ENCODE measurements at regions not wholly inside any gene's neighbourhood (a gene's known extent, or its start where the extent isn't known, plus 50 kb on each side); places are given as distances from the start of the nearest gene placed in this dataset.

DNA sequence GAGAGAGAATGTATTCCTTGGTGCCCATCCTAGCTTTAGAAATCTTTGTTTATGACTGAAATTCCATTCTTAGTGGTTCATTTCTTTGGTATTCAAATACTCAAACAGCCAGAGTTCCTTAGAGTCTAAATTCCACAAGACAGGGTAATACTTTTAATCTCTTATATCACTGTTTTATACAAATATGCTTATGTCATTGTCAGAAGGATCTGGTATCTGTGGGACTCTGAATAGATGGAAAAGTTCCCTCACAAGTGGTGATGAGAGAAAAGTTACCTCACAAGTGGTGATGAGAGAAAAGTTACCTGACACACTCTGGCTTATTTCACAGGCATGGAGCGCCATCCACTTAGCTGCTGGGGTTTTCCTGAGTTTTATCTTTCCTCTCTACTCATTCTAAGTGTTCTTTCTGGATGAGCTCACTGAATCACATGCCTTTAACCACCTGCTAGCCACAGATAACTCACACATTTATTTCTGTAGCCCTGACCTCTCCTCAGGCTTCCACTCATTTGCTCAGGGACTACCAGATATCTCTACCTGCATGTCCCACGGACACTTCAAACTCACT is 784.0 kb downstream of the SUGCT start:
- no peak for TF ChIP-seq CTCF (IDR thresholded peaks at IDR 0.05)
- TF ChIP-seq POLR2A (IDR thresholded peaks at IDR 0.05), result no peak

Measured in sigmoid colon (tissue), 3 donors.